GM12892 (cell line): ENCODE measurements at regions not wholly inside any gene's neighbourhood (a gene's known extent, or its start where the extent isn't known, plus 50 kb on each side); places are given as distances from the start of the nearest gene placed in this dataset.

Experiments used
- POLR2A ChIP-seq: IDR thresholded peaks from 2 replicates; pipeline ENCODE4 v1.6.1; 2011; ENCODE audit warnings: low read depth, low read length, control low read depth
- POLR2AphosphoS5 ChIP-seq: IDR thresholded peaks from 2 replicates; pipeline ENCODE4 v1.6.1; 2011; ENCODE audit warnings: low read depth, low read length, control low read depth

GRCh38 chr6:1191141-1191630 lies 120.7 kb upstream of the FOXQ1 start:
- no peak for TF ChIP-seq POLR2A
- no peak for TF ChIP-seq POLR2AphosphoS5
